MV-4-11 (cell line): ENCODE measurements at regions not wholly inside any gene's neighbourhood (a gene's known extent, or its start where the extent isn't known, plus 50 kb on each side); places are given as distances from the start of the nearest gene placed in this dataset.

Source experiments
- DNase-seq: peaks from one replicate; lab custom pipeline; 2025; lab: John Stamatoyannopoulos, UW

DNA sequence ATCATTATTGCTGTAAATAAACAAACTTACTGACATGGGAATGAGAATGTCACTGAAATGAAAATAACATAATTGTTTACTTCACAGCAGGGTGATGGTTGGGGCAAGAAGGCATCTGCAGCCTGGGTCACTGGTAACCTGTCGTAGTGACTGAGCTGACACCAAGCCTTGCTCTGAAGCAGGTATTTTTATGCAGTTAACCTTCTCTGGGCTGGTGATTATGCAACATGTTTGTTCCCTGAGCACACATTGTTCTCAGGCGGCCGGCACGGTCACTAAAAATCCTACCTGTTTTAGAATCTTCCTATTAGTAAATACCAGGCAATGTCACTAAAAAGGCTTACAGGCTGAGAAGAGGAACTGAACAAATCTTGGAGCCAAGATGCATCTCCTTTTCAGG is 157.7 kb upstream of the NR3C1 start:
- DNase-seq = no peak

DNA sequence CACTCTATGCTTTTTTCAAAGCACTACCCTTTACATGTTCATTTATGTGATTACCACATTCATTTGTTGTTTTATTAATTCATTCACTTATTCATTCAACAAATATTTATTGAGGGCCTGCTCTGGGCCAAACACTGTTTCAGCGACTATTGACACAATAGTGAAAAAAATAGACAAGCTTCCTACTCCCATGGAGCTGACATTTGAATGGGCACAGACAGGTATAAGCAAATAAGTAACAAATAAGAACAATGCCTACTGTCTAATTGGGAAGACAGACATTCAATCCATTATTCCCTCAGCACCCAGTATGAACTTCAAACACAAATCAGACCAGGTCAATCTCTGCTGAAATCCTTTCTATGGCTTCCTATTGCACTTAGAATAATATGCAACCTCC is 156.9 kb upstream of the NR3C1 start:
- no peak for DNase-seq

DNA sequence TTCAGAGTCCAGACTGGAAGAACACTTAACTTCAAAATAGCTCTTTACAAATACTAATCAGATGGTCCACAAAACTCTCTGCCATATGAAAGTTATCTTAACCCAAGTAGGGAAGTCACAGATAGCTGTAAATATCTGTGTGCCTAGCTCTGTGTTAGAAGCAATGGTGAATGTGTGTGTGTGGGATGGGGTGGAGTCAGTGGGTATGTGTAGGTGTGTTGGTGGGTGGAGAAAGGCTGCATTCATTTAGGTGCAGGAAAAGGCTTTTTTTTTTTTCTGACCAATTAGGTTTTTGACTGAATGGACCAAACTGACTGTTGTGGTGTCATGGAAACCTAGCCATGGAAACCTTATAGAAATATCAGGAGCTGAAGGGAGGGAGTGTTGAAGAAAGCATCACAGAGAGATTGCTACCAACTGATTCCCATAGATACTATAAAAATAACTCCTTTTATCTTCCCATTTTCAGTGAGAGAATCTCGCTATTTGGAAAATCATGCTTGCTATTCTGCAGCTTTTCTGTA is 156.2 kb upstream of the NR3C1 start:
- DNase-seq = no peak

DNA sequence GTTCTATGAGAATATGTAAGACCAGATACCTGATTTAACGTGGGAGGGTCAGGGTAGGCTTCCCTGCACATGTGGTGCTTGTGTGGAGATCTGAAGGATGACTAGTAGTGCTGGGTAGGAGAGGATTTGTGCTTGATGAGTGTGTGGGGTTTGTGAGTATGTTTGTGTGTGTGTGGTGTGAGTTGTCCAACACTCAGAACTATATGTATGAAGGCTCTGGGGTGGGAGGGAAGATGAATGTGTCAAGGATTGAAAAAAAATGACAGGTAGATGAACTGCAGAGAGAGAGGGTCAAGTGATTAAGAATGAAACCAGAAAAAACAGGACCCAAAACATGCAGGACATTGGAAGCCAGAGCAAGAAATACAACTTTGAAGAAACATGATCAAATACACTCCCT is 154.6 kb upstream of the NR3C1 start:
- peak; percentile 26 for DNase-seq

DNA sequence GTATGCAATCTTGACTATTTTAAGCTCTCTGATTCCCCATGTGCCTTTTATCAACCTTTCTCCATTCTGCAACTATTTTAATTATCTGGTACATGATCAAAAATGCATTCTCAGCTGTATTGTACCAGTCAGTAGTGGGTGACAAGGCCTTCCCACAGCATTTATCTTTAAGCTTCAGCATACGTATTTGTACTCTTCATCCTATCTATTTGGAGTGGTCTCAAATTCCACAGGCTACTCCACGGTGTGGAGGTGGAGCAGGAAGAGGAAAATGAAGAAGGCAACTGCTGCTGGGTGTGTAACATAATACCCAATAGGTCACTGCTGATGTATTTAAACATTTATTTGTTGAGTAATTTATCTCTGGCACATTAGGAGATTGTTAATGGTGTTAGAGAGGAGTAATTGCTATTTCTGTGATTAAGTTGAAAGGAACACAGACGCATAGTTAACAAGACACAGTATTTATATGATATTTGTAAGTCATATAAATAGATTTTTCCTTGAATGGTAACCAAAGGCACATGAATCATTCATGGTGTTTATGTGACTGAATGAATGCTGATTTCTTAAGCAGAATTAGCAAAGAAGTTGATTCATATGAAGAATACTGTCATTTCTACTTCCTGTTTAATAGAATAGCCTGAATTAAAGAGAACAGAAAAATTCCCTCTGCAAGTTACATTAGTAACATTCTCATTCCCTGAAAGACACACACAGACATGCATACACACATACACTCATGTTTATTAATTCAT is 153.8 kb upstream of the NR3C1 start:
- peak; percentile 45 for DNase-seq

DNA sequence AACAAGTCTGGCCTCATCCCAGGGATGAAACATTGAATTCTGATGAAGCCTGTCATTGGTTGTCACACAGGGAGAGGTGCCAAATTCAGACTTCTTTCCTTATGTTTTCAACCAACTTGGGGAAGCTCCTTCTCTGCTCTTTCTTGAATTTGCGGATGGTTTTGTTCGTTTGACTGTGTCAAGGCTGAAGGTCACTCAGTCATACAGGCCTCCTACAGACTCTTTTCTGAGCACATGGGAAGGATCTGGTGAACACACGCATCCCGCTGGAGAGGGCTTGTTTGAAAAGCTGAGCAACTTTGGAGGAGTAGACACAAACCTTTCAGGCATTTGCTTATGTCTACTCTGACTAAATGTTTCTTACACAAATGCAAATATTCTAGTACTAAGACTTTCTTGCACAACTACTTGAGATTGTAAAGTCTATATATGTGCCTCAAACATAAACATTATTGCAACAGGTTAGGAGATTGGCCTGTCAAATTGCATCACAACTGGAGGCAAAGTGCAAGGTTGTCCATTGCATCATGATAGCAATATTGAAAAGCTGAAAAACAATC is 151.5 kb upstream of the NR3C1 start:
- peak; percentile 93 for DNase-seq

DNA sequence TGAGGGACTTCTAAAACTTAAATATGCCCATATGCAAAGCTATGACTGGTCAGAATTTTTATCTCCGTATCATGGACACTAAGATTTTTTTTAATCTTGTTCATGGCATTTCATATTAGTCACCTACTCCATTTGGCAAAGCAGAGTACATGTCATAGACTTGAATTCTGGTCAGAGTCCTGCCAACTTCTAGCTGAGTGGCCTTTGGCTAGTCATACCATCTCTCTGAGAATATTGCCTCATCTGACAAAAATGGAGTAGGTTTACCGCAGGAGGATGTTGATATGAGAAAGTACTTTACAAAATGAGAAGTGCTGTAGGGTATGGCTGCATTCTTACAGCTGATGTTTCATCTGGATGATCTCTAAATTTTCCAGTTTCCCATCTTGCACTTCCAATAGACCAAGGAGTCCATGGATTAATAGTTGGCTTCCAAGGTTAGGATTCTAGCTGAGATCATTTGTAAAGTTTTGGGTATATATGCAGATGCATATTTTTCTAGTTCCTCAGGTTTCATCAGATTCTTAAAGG is 150.8 kb upstream of the NR3C1 start:
- DNase-seq = peak; percentile 97

DNA sequence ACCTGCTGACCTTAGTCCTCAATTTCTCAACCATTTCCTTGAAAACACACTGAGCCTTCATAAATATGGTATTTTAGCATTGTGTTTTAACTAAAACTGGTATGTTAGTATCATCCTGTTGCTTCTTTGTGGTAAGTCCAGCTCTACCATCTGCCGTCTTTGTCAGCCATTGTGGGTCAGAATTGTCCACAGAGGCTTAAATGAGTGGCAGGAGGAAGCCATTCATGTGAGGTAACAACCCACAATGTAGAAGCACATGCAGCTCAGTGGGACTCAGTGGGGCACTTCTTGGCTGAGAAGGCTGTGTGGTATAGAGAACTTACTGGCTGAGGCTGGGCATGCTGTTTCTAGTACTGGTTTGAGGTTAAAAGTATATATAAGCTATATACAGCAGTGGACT is 149.2 kb upstream of the NR3C1 start:
- DNase-seq = peak; percentile 98

DNA sequence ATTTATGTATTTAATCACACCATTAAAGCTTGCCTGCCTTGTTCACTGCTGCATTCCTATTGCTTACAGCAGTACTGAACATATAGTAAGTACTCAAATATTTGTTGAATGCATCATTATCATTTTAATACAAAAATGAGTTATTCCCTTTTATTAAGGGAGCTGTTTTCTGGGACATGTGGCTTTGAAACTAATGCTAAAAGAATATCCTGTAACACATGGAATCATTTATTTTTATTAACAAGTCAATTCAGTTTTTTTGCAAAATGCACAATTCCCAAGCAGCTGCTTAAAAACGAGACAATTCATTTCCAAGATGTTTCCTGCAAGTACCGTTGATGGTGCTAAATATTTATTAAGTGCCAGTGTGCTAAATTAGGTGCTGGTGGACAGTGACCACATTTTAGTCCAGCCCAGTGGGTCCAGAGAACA is 148.3 kb upstream of the NR3C1 start:
- DNase-seq = no peak

DNA sequence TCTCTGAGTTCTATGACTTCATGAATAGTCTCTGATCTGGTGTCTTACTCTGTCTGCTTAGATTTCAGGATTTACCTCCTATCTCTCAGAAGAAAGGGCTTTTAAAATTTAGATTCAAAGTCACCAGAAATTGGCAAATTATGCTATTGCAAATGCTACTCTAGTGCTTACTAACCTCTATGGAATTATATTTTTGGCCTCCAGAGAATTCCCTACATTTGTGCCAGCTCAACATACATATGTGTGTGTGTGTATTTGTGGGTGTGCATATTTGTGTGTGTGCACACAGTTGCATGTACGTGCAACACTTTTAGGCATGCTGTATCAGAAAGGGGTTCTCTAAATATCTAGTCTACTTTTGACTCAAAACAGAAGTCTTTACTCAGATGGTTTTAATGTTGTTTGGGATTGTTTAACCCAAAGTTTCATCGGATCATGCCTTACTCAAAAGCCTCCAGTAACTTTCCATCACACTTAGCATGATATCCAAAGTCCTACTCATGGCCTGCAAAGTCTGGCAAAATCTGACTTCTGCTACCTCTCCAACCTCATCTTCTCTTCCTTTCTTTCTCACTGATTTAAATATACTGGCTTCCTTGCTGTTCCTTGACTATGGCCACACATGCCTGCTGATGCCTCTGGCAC is 147.6 kb upstream of the NR3C1 start:
- no peak for DNase-seq

DNA sequence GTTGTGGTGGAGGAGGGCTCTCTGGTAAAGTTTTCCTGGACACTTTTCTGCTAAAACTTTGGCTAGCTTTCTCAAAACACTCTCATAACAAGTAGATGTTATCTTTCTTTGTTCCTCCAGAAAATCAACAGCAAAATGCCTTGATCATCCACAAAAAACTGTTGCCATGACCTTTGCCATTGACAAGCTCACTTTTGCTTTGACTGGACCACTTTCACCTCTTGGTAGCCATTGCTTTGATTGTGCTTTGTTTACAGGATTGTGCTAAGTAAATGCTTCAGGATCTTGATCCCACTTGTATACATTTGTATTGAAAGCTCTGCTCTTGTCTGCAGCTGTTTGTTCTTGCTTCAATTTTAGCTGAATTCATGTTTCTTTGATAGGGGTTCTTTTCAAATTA is 143.9 kb upstream of the NR3C1 start:
- DNase-seq = no peak

DNA sequence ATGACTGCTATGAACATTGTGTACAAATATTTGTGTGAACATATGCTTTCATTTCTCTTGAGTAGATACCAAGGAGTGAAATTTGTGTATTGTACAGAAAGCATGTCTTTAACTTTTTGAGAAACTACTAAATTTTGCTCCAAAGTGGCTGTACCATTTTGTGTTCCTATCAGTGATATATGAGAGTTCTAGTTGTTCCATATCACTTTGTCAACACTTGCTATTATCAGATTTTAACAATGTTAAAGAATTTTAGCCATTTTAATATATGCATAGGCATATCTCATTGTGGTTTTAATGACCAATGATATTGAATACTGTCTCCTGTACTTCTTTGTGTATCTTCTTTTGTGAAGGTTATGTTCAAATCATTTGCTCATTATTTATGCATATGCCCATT is 142.9 kb upstream of the NR3C1 start:
- DNase-seq = no peak

DNA sequence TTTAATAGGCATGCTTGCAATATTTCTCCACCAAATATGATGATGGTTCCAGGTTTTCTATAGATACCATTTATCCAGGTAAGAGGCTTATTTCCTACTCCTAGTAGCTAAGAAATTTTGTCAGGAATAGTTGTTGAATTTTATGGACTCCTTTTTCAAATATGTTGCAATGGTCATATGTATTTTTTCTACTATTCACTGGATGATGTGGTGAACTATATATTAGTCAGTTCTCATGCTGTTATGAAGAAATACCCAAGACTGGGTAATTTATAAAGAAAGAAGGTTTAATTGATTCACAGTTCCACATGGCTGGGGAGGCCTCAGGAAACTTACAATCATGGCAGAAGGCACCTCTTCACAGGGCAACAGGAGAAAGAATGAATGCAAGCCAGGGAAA is 141.1 kb upstream of the NR3C1 start:
- no peak for DNase-seq

DNA sequence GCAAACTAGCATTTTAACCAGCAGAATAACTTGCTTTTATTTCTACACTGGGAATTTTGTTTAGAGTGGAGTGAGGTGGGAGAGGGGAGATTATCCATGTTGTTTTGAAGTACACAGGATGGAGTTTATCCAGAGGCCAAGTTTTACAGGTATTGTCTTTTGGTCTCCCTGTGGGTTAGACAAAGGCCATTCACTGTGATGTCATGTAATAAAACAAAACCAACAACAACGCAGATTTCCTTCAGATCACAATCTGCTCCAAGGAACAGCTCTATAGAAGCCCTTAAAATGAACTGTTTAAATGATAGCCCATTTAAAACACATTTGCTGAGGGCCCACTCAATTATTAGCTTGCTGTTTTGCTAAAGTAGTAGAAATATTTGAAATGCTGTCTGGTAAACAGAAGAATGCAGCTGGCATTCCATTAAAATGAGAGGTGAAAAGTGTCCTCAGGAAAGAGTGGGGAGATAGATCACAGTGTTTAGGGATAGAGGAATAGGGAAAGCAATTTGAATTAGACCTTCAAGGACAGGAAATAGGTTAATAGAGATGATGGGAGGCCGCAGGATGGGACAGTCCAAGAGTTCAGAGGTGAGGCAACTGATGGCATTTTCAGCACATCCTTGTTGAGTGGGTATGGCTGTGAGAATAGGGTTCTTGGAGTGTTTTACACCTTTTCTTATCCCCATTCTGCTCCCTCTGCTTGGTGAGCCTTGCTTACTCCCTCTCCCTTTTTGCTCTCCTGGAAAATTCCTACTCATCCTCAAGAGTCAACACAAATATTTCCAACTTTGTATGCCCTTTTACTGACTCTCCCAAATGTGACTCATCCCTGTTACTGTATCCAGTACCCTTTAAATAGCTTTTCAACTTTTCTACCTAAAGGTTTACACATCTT is 140.1 kb upstream of the NR3C1 start:
- DNase-seq = no peak

DNA sequence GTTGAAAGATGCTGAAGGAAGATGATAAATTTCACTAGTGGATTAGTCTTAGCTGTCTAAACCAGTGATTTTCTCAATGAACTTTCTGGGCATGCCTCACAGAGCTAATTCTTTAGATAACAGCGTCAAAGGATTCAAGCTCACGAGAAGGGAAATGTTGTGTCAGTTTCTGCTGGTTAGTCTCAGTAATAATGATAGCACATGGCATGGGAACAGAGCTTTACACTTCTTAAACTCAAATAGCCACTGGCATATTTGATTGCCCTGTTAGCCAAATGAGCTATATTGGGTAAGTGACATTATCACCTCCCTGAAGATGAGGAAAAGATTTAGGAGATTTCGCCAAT is 139.3 kb upstream of the NR3C1 start:
- DNase-seq = no peak

DNA sequence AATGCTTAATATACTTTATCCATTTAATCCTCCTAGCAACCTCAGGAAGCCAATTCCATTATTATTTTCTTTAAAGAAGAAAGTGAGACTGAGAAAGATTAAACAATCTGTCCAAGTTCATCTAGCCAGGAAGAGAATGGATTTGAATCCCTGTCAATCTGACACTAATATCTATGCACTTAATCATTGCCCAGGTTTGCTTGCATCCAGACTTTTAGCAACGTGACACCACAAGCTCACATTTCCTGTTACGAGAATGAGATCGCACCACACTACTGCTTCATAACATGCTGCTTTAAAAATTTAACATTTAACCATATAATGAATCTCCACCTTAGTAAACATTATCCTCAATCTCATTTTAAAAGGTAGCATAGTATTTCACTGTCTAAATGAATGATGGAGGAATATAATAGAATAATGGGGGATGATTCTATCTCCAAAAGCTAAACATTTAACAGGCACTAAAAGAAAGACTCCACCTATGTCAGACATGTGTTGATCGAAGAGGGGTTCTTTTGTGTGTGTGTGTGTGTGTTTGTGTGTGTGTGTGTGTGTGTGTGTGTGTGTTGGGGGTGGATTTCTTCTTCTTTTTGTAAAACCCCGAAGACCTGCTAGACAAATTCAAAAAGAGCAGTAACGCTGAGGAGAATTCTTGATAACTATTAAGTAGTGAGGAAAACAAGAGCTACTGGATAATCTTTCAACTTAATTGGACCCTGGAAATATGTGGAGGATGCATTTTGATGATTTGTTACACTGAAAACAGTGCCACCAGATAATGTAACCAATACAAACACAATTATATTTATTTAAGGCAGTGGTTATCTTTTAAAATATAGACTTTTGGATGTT is 138.7 kb upstream of the NR3C1 start:
- DNase-seq = no peak

DNA sequence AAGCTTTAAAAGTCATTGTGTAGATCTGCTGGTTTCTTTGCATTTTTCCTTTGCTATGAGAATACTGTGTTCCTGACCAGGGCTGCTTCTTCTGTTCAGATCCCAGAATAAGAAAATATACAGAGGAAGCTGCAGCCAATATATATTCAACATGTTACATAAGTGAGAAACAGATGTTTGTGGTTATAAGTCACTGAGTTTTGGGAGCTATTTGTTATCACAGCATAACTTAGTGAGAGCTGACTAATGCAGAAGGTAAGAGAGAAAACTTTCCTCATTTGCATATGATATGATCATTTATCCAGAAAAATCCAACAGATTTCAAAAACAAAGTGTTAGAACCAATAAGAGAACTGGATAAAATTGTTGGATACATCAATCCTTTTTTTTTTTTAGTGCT is 136.3 kb upstream of the NR3C1 start:
- no peak for DNase-seq

DNA sequence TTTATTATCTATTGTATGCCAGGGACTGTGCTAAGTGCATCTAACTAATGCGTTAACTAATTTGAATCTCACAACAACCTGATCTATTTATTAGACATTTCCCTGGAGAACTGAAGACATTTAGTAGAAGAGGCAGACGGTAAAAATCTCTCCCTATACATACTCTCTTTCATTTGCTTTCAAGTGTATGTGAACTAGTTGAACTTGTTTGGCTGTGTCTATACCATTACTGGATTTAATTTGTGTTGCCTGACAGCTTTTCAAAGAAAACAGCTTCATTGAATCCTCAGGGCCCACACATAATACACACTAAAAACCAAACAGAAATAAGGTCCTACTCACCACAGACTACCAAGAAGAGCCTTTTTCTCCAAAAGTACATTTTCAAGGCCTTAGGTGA is 133.6 kb upstream of the NR3C1 start:
- DNase-seq = no peak

DNA sequence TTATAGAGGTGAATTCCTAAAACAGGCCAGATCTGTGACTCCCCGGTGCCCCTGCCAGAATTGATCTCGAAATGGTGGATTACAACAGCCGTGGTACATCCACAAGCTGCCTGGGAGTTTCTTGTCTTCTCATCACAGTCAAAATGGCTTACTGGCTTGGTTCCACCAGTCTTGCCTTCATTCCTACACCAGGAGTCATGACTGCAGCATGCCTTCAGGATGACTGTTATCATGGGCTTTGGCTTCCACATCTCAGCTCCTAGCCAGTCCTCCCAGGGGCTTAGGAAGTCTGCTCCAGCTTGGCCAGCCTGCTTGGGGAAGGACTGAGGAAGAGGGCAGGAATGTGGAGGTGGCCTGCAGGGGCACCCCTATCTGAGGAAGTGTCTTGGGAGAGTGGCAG is 132.9 kb upstream of the NR3C1 start:
- DNase-seq = no peak

DNA sequence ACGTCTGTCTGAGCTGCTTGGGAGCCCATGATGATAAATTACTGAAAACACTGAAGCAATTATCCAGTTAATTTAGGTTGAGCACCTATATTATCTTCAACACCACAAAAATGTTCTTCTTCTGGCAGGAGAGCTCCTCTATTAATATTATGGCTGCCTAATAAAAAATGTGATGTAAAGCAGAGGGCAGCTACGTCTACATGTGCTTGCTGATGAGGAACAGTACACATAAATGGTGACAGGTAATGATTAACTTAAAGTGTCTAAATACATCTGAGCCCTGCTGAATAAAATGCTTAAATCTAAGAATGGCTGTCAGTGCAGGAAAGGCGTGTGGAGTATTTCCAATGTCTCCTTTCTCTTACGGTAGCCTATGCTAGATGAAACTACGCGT is 131.3 kb upstream of the NR3C1 start:
- DNase-seq = no peak
